ENCODE measurements at regions not wholly inside any gene's neighbourhood (a gene's known extent, or its start where the extent isn't known, plus 50 kb on each side); places are given as distances from the start of the nearest gene placed in this dataset.
A peak's percentile ranks its signal among the peaks of the same experiment; 100 is the strongest.

- no peaks in the 10 kb centered on the region for H3K79me2 ChIP-seq (replicated peaks; ENCODE audit: insufficient read depth)
- no peak overlapping the region for H3K4me2 ChIP-seq
- no peaks in the 10 kb centered on the region for H3K36me3 ChIP-seq (ENCODE audit: insufficient read depth)
- H3K4me3 ChIP-seq = no peak overlapping the region
- H3K36me3 Mint-ChIP-seq (ENCODE audit: low read depth) = no peaks in the 10 kb centered on the region
- H3K4me1 Mint-ChIP-seq = peaks cover 12% of the 10 kb centered on the region; the same call in 2 of the 3 replicates
- no peak overlapping the region for H3K27ac ChIP-seq (ENCODE audit: low read depth)
- TF ChIP-seq POLR2AphosphoS5 (IDR thresholded peaks at IDR 0.05; ENCODE audit: low read depth) = no peak
- TF ChIP-seq ZNF114 (CRISPR knock-in tag; IDR thresholded peaks at IDR 0.05) = no peak
- no peak for TF ChIP-seq EZH2 (IDR thresholded peaks at IDR 0.05; ENCODE audit: low read depth, unreplicated experiment)
- TF ChIP-seq EZH2phosphoT487 (IDR thresholded peaks at IDR 0.05; ENCODE audit: unreplicated experiment) = no peak
- no peak for TF ChIP-seq ZNF462 (CRISPR knock-in tag; IDR thresholded peaks at IDR 0.05)
- no peak for TF ChIP-seq ETS1 (IDR thresholded peaks at IDR 0.05)
- no peak for TF ChIP-seq REST (IDR thresholded peaks at IDR 0.05; ENCODE audit: unreplicated experiment)
- TF ChIP-seq CTCF (conservative IDR thresholded peaks at IDR 0.05; ENCODE audit: low read depth in 2 of 2) = no peak
- no peak for TF ChIP-seq STAT1 (IDR thresholded peaks at IDR 0.05; ENCODE audit: unreplicated experiment)
- H3K27me3 Mint-ChIP-seq (ENCODE audit: insufficient read depth, low read depth, poor library complexity) = no peaks in the 10 kb centered on the region
- no peaks in the 10 kb centered on the region for H3K9me2 ChIP-seq (ENCODE audit: insufficient read depth)
- no peak overlapping the region for H3K4me3 Mint-ChIP-seq
- H3K9me3 Mint-ChIP-seq = no peaks in the 10 kb centered on the region
- peak; percentile 85 for ATAC-seq
- DNase-seq (ENCODE audit: low spot score) = peak; percentile 15
- no peaks in the 10 kb centered on the region for H3F3A ChIP-seq (replicated peaks; ENCODE audit: low read depth)
- no peak overlapping the region for H3K27ac Mint-ChIP-seq
- no peak overlapping the region for H2AFZ ChIP-seq
- no peaks in the 10 kb centered on the region for H4K20me1 ChIP-seq (replicated peaks; ENCODE audit: insufficient read depth)
- peaks cover 8% of the 10 kb centered on the region for H3K4me1 ChIP-seq (ENCODE audit: insufficient read depth)
- H3K27me3 ChIP-seq (ENCODE audit: insufficient read depth) = no peaks in the 10 kb centered on the region
These were observed 171.8 kb upstream of the ATF7IP start for GRCh38 chr12:14193639-14194038.

Data from GM23338 (cell line).